ENCODE measurements at regions not wholly inside any gene's neighbourhood (a gene's known extent, or its start where the extent isn't known, plus 50 kb on each side); places are given as distances from the start of the nearest gene placed in this dataset.
"Not testable (repeated sequence)": the region's sequence is repeated elsewhere in the genome, so short reads cannot be mapped to it uniquely, and the experiment has no call there.

- no peak overlapping the region for H2AK5ac ChIP-seq (ENCODE audit: low read length, severe bottlenecking)
- H3K27ac ChIP-seq (ENCODE audit: low read length, poor library complexity, severe bottlenecking) = no peak overlapping the region
- H3K9me3 ChIP-seq (ENCODE audit: control insufficient read depth, low read length) = no peaks in the 10 kb centered on the region
- peaks cover 1% of the 10 kb centered on the region for H3K4me1 ChIP-seq (ENCODE audit: control insufficient read depth, insufficient read depth, low read depth, low read length)
- H2BK5ac ChIP-seq (ENCODE audit: low read depth, low read length, poor library complexity, severe bottlenecking) = no peak overlapping the region
- no peak for DNase-seq
- H4K8ac ChIP-seq (ENCODE audit: low read length) = no peak overlapping the region
- no peak overlapping the region for H2BK12ac ChIP-seq (ENCODE audit: low read length in 2 of 2)
- H3K23ac ChIP-seq (ENCODE audit: low read length in 2 of 2) = no peak overlapping the region
- H4K91ac ChIP-seq (ENCODE audit: low read length) = no peak overlapping the region
- H3K4me3 ChIP-seq (ENCODE audit: insufficient read depth in 1 of 2, low read depth in 1 of 2, low read length in 2 of 2) = no peak overlapping the region
- H3K4me2 ChIP-seq (ENCODE audit: low read length, poor library complexity, severe bottlenecking) = no peak overlapping the region
- no peak overlapping the region for H3K4ac ChIP-seq (ENCODE audit: low read depth in 1 of 2, low read length in 2 of 2)
- 69% methylated on average over 3 of the region's 3 CpGs for WGBS
- H3K79me1 ChIP-seq (replicated peaks; ENCODE audit: low read length, poor library complexity, severe bottlenecking) = no peaks in the 10 kb centered on the region
- H2BK120ac ChIP-seq (ENCODE audit: low read depth, low read length) = no peak overlapping the region
- H2AFZ ChIP-seq (ENCODE audit: low read depth, low read length) = no peak overlapping the region
- no peaks in the 10 kb centered on the region for H3K36me3 ChIP-seq (ENCODE audit: control insufficient read depth in 1 of 2, insufficient read depth in 2 of 2, low read depth in 1 of 2, low read length in 2 of 2)
- H3K14ac ChIP-seq (ENCODE audit: low read length in 2 of 2) = no peak overlapping the region
- peaks cover 32 to 34% of the 10 kb centered on the region in 2 experiments for H3K27me3 ChIP-seq (ENCODE audit: control insufficient read depth in 1 of 2, insufficient read depth in 1 of 2, low read length in 2 of 2)
- H3K18ac ChIP-seq (ENCODE audit: low read depth in 1 of 2, low read length in 2 of 2) = no peak overlapping the region
- no peak overlapping the region for H2BK15ac ChIP-seq (ENCODE audit: low read depth, poor library complexity, severe bottlenecking)
- H3K9ac ChIP-seq (ENCODE audit: low read length) = no peak overlapping the region
Observed at GRCh38 chr16:54991525-54991924, 60.9 kb downstream of the IRX5 start.

GRCh38 chr16:54991946-54992345 lies 61.3 kb downstream of the IRX5 start:
- H3K4me1 ChIP-seq (ENCODE audit: control insufficient read depth, insufficient read depth, low read depth, low read length); H3K23ac ChIP-seq (ENCODE audit: low read length in 2 of 2); H3K79me1 ChIP-seq (replicated peaks; ENCODE audit: low read length, poor library complexity, severe bottlenecking); H2BK12ac ChIP-seq (ENCODE audit: low read length in 2 of 2); H2BK5ac ChIP-seq (ENCODE audit: low read depth, low read length, poor library complexity, severe bottlenecking); H2AFZ ChIP-seq (ENCODE audit: low read depth, low read length); H4K8ac ChIP-seq (ENCODE audit: low read length); DNase-seq; H2BK15ac ChIP-seq (ENCODE audit: low read depth, poor library complexity, severe bottlenecking); H3K36me3 ChIP-seq (ENCODE audit: control insufficient read depth in 1 of 2, insufficient read depth in 2 of 2, low read depth in 1 of 2, low read length in 2 of 2); H3K27ac ChIP-seq (ENCODE audit: low read length, poor library complexity, severe bottlenecking); H3K4ac ChIP-seq (ENCODE audit: low read depth in 1 of 2, low read length in 2 of 2); H2BK120ac ChIP-seq (ENCODE audit: low read depth, low read length); H3K4me2 ChIP-seq (ENCODE audit: low read length, poor library complexity, severe bottlenecking); H3K9me3 ChIP-seq (ENCODE audit: control insufficient read depth, low read length); H3K4me3 ChIP-seq (ENCODE audit: insufficient read depth in 1 of 2, low read depth in 1 of 2, low read length in 2 of 2); H3K14ac ChIP-seq (ENCODE audit: low read length in 2 of 2); H3K9ac ChIP-seq (ENCODE audit: low read length); H3K18ac ChIP-seq (ENCODE audit: low read depth in 1 of 2, low read length in 2 of 2); H4K91ac ChIP-seq (ENCODE audit: low read length); H2AK5ac ChIP-seq (ENCODE audit: low read length, severe bottlenecking): not testable (repeated sequence)
- WGBS = 76% methylated on average over 4 of the region's 4 CpGs
- H3K27me3 ChIP-seq (ENCODE audit: control insufficient read depth in 1 of 2, insufficient read depth in 1 of 2, low read length in 2 of 2) = peaks cover 36% of the 10 kb centered on the region in 2 experiments

- peaks cover 1% of the 10 kb centered on the region for H3K4me1 ChIP-seq (ENCODE audit: control insufficient read depth, insufficient read depth, low read depth, low read length)
- H3K27ac ChIP-seq (ENCODE audit: low read length, poor library complexity, severe bottlenecking) = no peak overlapping the region
- no peak overlapping the region for H3K14ac ChIP-seq (ENCODE audit: low read length in 2 of 2)
- WGBS = 60% methylated on average over 1 of the region's 2 CpGs
- H2BK12ac ChIP-seq (ENCODE audit: low read length in 2 of 2) = no peak overlapping the region
- peaks cover 38 to 44% of the 10 kb centered on the region in 2 experiments for H3K27me3 ChIP-seq (ENCODE audit: control insufficient read depth in 1 of 2, insufficient read depth in 1 of 2, low read length in 2 of 2)
- no peak overlapping the region for H2AFZ ChIP-seq (ENCODE audit: low read depth, low read length)
- no peak overlapping the region for H3K23ac ChIP-seq (ENCODE audit: low read length in 2 of 2)
- no peak overlapping the region for H3K4me2 ChIP-seq (ENCODE audit: low read length, poor library complexity, severe bottlenecking)
- no peaks in the 10 kb centered on the region for H3K79me1 ChIP-seq (replicated peaks; ENCODE audit: low read length, poor library complexity, severe bottlenecking)
- H3K36me3 ChIP-seq (ENCODE audit: control insufficient read depth in 1 of 2, insufficient read depth in 2 of 2, low read depth in 1 of 2, low read length in 2 of 2) = no peaks in the 10 kb centered on the region
- H3K4ac ChIP-seq (ENCODE audit: low read depth in 1 of 2, low read length in 2 of 2) = no peak overlapping the region
- H2BK120ac ChIP-seq (ENCODE audit: low read depth, low read length) = no peak overlapping the region
- no peak overlapping the region for H4K91ac ChIP-seq (ENCODE audit: low read length)
- no peak overlapping the region for H2AK5ac ChIP-seq (ENCODE audit: low read length, severe bottlenecking)
- H3K9ac ChIP-seq (ENCODE audit: low read length) = no peak overlapping the region
- H2BK5ac ChIP-seq (ENCODE audit: low read depth, low read length, poor library complexity, severe bottlenecking) = no peak overlapping the region
- no peaks in the 10 kb centered on the region for H3K9me3 ChIP-seq (ENCODE audit: control insufficient read depth, low read length)
- no peak for DNase-seq
- no peak overlapping the region for H3K4me3 ChIP-seq (ENCODE audit: insufficient read depth in 1 of 2, low read depth in 1 of 2, low read length in 2 of 2)
- no peak overlapping the region for H3K18ac ChIP-seq (ENCODE audit: low read depth in 1 of 2, low read length in 2 of 2)
- H4K8ac ChIP-seq (ENCODE audit: low read length) = no peak overlapping the region
- H2BK15ac ChIP-seq (ENCODE audit: low read depth, poor library complexity, severe bottlenecking) = no peak overlapping the region
Observed at GRCh38 chr16:54993106-54993895, 62.6 kb downstream of the IRX5 start.

GRCh38 chr16:54996186-54996585 lies 65.5 kb downstream of the IRX5 start:
- DNase-seq = no peak
- Histone ChIP-seq H3K9ac (ENCODE audit: low read length) (no peak overlapping the region), H2BK15ac (ENCODE audit: low read depth, poor library complexity, severe bottlenecking) (no peak overlapping the region), H4K91ac (ENCODE audit: low read length) (no peak overlapping the region), H3K4ac (ENCODE audit: low read depth in 1 of 2, low read length in 2 of 2) (no peak overlapping the region), H2AK5ac (ENCODE audit: low read length, severe bottlenecking) (no peak overlapping the region), H3K23ac (ENCODE audit: low read length in 2 of 2) (no peak overlapping the region), H3K4me3 (ENCODE audit: insufficient read depth in 1 of 2, low read depth in 1 of 2, low read length in 2 of 2) (no peak overlapping the region), H3K14ac (ENCODE audit: low read length in 2 of 2) (no peak overlapping the region), H4K8ac (ENCODE audit: low read length) (no peak overlapping the region), H2BK5ac (ENCODE audit: low read depth, low read length, poor library complexity, severe bottlenecking) (no peak overlapping the region), H3K27ac (ENCODE audit: low read length, poor library complexity, severe bottlenecking) (no peak overlapping the region), H3K18ac (ENCODE audit: low read depth in 1 of 2, low read length in 2 of 2) (no peak overlapping the region), H3K4me1 (ENCODE audit: control insufficient read depth, insufficient read depth, low read depth, low read length) (peaks cover 5% of the 10 kb centered on the region), H2BK120ac (ENCODE audit: low read depth, low read length) (no peak overlapping the region), H3K27me3 (ENCODE audit: control insufficient read depth in 1 of 2, insufficient read depth in 1 of 2, low read length in 2 of 2) (peaks cover 30 to 44% of the 10 kb centered on the region in 2 experiments), H3K4me2 (ENCODE audit: low read length, poor library complexity, severe bottlenecking) (no peak overlapping the region), H3K9me3 (ENCODE audit: control insufficient read depth, low read length) (no peaks in the 10 kb centered on the region), H2BK12ac (ENCODE audit: low read length in 2 of 2) (no peak overlapping the region), H3K36me3 (ENCODE audit: control insufficient read depth in 1 of 2, insufficient read depth in 2 of 2, low read depth in 1 of 2, low read length in 2 of 2) (no peaks in the 10 kb centered on the region), H3K79me1 (replicated peaks; ENCODE audit: low read length, poor library complexity, severe bottlenecking) (no peaks in the 10 kb centered on the region), H2AFZ (ENCODE audit: low read depth, low read length) (no peak overlapping the region)
- 87% methylated on average over 6 of the region's 7 CpGs for WGBS
